GM23248 (cell line): ENCODE measurements at regions not wholly inside any gene's neighbourhood (a gene's known extent, or its start where the extent isn't known, plus 50 kb on each side); places are given as distances from the start of the nearest gene placed in this dataset.

Experiments
- DNase-seq: peaks from one replicate; pipeline ENCODE4 v3.0.0-alpha.2; 2015
- H2AFZ ChIP-seq: fragments of 200-600 bp; sonication (generic); 2 replicates; pipeline ENCODE4 v1.6.1; 2016; ENCODE audit warnings: antibody characterized with exemption
- H3F3A ChIP-seq: fragments of 200-600 bp; sonication (generic); 2 replicates; pipeline ENCODE4 v1.6.1; 2016; ENCODE audit warnings: mild to moderate bottlenecking, antibody characterized with exemption, mixed run types; ENCODE audit not compliant: insufficient read depth
- H3K27ac ChIP-seq: fragments of 200-600 bp; sonication (generic); 2 replicates; pipeline ENCODE4 v1.5.1; 2016; ENCODE audit warnings: mild to moderate bottlenecking
- H3K27me3 ChIP-seq: fragments of 200-600 bp; sonication (generic); replicated peaks from 2 replicates; pipeline ENCODE4 v1.6.1; 2016; ENCODE audit warnings: mild to moderate bottlenecking; ENCODE audit not compliant: insufficient read depth
- H3K36me3 ChIP-seq: fragments of 200-600 bp; sonication (generic); 2 replicates; pipeline ENCODE4 v1.6.1; 2016; ENCODE audit warnings: low read depth, mild to moderate bottlenecking
- H3K4me1 ChIP-seq: fragments of 200-600 bp; sonication (generic); 2 replicates; pipeline ENCODE4 v1.6.1; 2016; ENCODE audit warnings: mild to moderate bottlenecking; ENCODE audit not compliant: insufficient read depth
- H3K4me2 ChIP-seq: fragments of 200-600 bp; sonication (generic); one replicate; pipeline ENCODE4 v1.6.1; 2016; ENCODE audit warnings: mild to moderate bottlenecking; ENCODE audit not compliant: unreplicated experiment
- H3K4me3 ChIP-seq: fragments of 200-600 bp; sonication (generic); 2 replicates; pipeline ENCODE4 v1.5.1; 2016; ENCODE audit warnings: mild to moderate bottlenecking
- H3K79me2 ChIP-seq: fragments of 200-600 bp; sonication (generic); 2 replicates; pipeline ENCODE4 v1.6.1; 2016; ENCODE audit warnings: mild to moderate bottlenecking; ENCODE audit not compliant: insufficient read depth
- H3K9ac ChIP-seq: fragments of 200-600 bp; sonication (generic); 2 replicates; pipeline ENCODE4 v1.6.1; 2016; ENCODE audit warnings: mild to moderate bottlenecking
- H3K9me2 ChIP-seq: fragments of 200-600 bp; sonication (generic); 2 replicates; pipeline ENCODE4 v1.6.1; 2016; ENCODE audit warnings: mixed run types, mild to moderate bottlenecking, moderate library complexity; ENCODE audit not compliant: insufficient read depth
- H3K9me3 ChIP-seq: fragments of 200-600 bp; sonication (generic); one replicate; pipeline ENCODE4 v1.6.1; 2017; ENCODE audit warnings: low read depth
- H4K20me1 ChIP-seq: fragments of 200-600 bp; sonication (generic); 2 replicates; pipeline ENCODE4 v1.6.0; 2016; ENCODE audit not compliant: insufficient read depth
- EZH2 ChIP-seq: fragments of 200-600 bp; sonication (generic); IDR thresholded peaks from 2 replicates; pipeline ENCODE4 v1.6.1; 2018; ENCODE audit warnings: antibody characterized with exemption, mild to moderate bottlenecking; ENCODE audit not compliant: insufficient read depth, poor library complexity, severe bottlenecking
- EZH2phosphoT487 ChIP-seq: fragments of 200-600 bp; sonication (generic); IDR thresholded peaks from 2 replicates; pipeline ENCODE4 v1.6.1; 2018; ENCODE audit warnings: antibody characterized with exemption, moderate library complexity, mild to moderate bottlenecking, low read depth; ENCODE audit not compliant: insufficient read depth
- WGBS, 2 experiments: methylation state at CpG; one replicate each; pipeline ENCODE4 v1.1.6; 2015 to 2017; ENCODE audit warnings: low lambda C conversion rate in 2 of 2, low coverage in 1 of 2; ENCODE audit errors: missing lambda C conversion rate in 2 of 2; 5-methylcytosine and 5-hydroxymethylcytosine counted together
- in situ Hi-C: fragments of 300-500 bp; cut with MboI; formaldehyde crosslinking; loops from 2 replicates; pipeline ENCODE4 v1.15.0; 2020

DNA sequence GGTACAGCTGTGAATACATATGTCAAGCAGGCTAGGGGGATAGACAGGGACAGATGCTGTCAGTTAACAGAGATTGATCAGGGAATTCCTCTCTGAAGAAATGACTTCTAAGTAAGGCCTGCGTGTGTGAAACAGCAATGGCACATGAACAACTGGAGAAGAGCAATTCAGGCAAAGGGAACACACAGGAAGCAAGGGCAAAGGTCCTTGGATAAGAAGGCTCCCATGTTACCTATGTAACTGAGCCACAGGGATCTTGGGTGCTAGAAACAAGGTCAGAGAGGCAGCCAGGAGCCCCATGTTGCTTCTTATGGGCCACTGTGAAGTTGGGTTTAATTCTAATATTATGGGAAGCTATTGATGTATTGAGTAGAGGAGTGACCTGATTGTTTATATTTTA is 373.7 kb upstream of the ACVR2A start:
- no peak overlapping the region for H3K4me3 ChIP-seq
- no peaks in the 10 kb centered on the region for H3K9me3 ChIP-seq
- H2AFZ ChIP-seq, result no peak overlapping the region
- WGBS, 2 experiments, result 71 to 76% methylated on average over 1 of the region's 1 CpG
- no peaks in the 10 kb centered on the region for H3K4me1 ChIP-seq
- no peaks in the 10 kb centered on the region for H3K27me3 ChIP-seq
- H3K27ac ChIP-seq, result no peak overlapping the region
- no peak overlapping the region for H3K4me2 ChIP-seq
- no peaks in the 10 kb centered on the region for H4K20me1 ChIP-seq
- no peaks in the 10 kb centered on the region for H3K9me2 ChIP-seq
- H3K36me3 ChIP-seq, result no peaks in the 10 kb centered on the region
- TF ChIP-seq EZH2phosphoT487 (no peak), EZH2 (no peak)
- no peak for DNase-seq
- no peak overlapping the region for H3K9ac ChIP-seq
- in situ Hi-C loops, result no loop called here
- no peaks in the 10 kb centered on the region for H3F3A ChIP-seq
- no peaks in the 10 kb centered on the region for H3K79me2 ChIP-seq

- Histone ChIP-seq H3K27me3 (no peaks in the 10 kb centered on the region), H3K4me2 (no peak overlapping the region), H3K27ac (no peak overlapping the region), H3K79me2 (no peaks in the 10 kb centered on the region), H3K9ac (no peak overlapping the region), H3K4me1 (no peaks in the 10 kb centered on the region), H3K36me3 (no peaks in the 10 kb centered on the region), H3K9me2 (no peaks in the 10 kb centered on the region), H3K4me3 (no peak overlapping the region), H2AFZ (no peak overlapping the region), H3F3A (no peaks in the 10 kb centered on the region), H3K9me3 (no peaks in the 10 kb centered on the region), H4K20me1 (no peaks in the 10 kb centered on the region)
- 75 to 87% methylated on average over 2 of the region's 2 CpGs for WGBS, 2 experiments
- DNase-seq, result no peak
- TF ChIP-seq EZH2phosphoT487, result no peak
- TF ChIP-seq EZH2, result no peak
- in situ Hi-C loops, result no loop called here
Observed at GRCh38 chr2:147469471-147469870, 375.4 kb upstream of the ACVR2A start.

GRCh38 chr2:147468963-147469362 is 375.9 kb upstream of the ACVR2A start:
- Histone ChIP-seq H3K9me2 (no peaks in the 10 kb centered on the region), H3K27me3 (no peaks in the 10 kb centered on the region), H3K27ac (no peak overlapping the region), H3F3A (no peaks in the 10 kb centered on the region), H3K4me3 (no peak overlapping the region), H3K36me3 (no peaks in the 10 kb centered on the region), H3K4me1 (no peaks in the 10 kb centered on the region), H3K9me3 (no peaks in the 10 kb centered on the region), H2AFZ (no peak overlapping the region), H3K9ac (no peak overlapping the region), H4K20me1 (no peaks in the 10 kb centered on the region), H3K4me2 (no peak overlapping the region), H3K79me2 (no peaks in the 10 kb centered on the region)
- TF ChIP-seq EZH2phosphoT487, result no peak
- no peak for DNase-seq
- 78 to 79% methylated on average over 5 of the region's 5 CpGs for WGBS, 2 experiments
- in situ Hi-C loops, result no loop called here

GRCh38 chr2:147468349-147468748 is 376.5 kb upstream of the ACVR2A start:
- no peaks in the 10 kb centered on the region for H4K20me1 ChIP-seq
- no peaks in the 10 kb centered on the region for H3K79me2 ChIP-seq
- H3K4me3 ChIP-seq, result no peak overlapping the region
- H3K4me1 ChIP-seq, result no peaks in the 10 kb centered on the region
- DNase-seq, result no peak
- no peak overlapping the region for H3K9ac ChIP-seq
- in situ Hi-C loops, result no loop called here
- H3K27ac ChIP-seq, result no peak overlapping the region
- no peaks in the 10 kb centered on the region for H3K27me3 ChIP-seq
- H3K4me2 ChIP-seq, result no peak overlapping the region
- no peak overlapping the region for H2AFZ ChIP-seq
- H3K9me2 ChIP-seq, result no peaks in the 10 kb centered on the region
- WGBS, 2 experiments, result 69 to 83% methylated on average over 3 of the region's 3 CpGs
- TF ChIP-seq EZH2 (no peak), EZH2phosphoT487 (no peak)
- no peaks in the 10 kb centered on the region for H3F3A ChIP-seq
- no peaks in the 10 kb centered on the region for H3K36me3 ChIP-seq
- no peaks in the 10 kb centered on the region for H3K9me3 ChIP-seq

DNA sequence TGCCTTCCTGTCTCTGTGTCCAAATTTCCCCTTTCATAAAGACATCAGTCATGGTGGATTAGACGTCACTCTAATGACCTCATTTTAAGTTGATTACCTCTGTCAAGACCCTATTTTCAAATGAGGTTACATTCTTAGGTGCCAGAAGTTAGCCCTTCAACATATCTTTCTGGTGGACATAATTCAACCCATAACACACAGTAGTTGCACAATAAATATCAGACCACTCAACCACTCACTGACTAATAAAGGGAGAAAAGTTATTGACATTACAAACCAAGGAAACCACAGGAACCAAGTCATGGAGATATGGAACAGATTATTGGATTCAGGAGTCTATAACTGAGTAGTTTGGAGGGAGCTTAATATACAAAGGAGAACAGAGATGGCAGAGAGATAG is 377.4 kb upstream of the ACVR2A start:
- Histone ChIP-seq H3K36me3 (no peaks in the 10 kb centered on the region), H4K20me1 (no peaks in the 10 kb centered on the region), H3F3A (no peaks in the 10 kb centered on the region), H2AFZ (no peak overlapping the region), H3K4me2 (no peak overlapping the region), H3K4me3 (no peak overlapping the region), H3K27me3 (no peaks in the 10 kb centered on the region), H3K79me2 (no peaks in the 10 kb centered on the region), H3K9ac (no peak overlapping the region), H3K9me3 (no peaks in the 10 kb centered on the region), H3K9me2 (no peaks in the 10 kb centered on the region), H3K27ac (no peak overlapping the region), H3K4me1 (no peaks in the 10 kb centered on the region)
- no peak for DNase-seq
- TF ChIP-seq EZH2, result no peak
- TF ChIP-seq EZH2phosphoT487, result no peak
- in situ Hi-C loops, result no loop called here
- WGBS, 2 experiments, result 64% methylated on average over 1 of the region's 1 CpG
